ENCODE measurements at regions not wholly inside any gene's neighbourhood (a gene's known extent, or its start where the extent isn't known, plus 50 kb on each side); places are given as distances from the start of the nearest gene placed in this dataset.

GRCh38 chr22:27011717-27012116 lies 354.3 kb downstream of the MIAT start:
- Histone ChIP-seq H3K4ac (replicated peaks; ENCODE audit: insufficient read length, low read depth, low read length) (no peak overlapping the region), H2AK5ac (ENCODE audit: low read depth, low read length) (no peak overlapping the region), H3K23ac (ENCODE audit: insufficient read length) (no peak overlapping the region), H2AFZ (ENCODE audit: low read length) (no peak overlapping the region), H3K27me3 (replicated peaks in 1 of 4; ENCODE audit: control insufficient read depth in 3 of 4, extremely low read depth in 1 of 4, insufficient read depth in 3 of 4, low read length in 3 of 4) (no peaks in the 10 kb centered on the region), H3K4me1 (replicated peaks in 1 of 4; ENCODE audit: control insufficient read depth in 3 of 4, insufficient read depth in 4 of 4, low read length in 3 of 4) (no peaks in the 10 kb centered on the region), H3K79me1 (ENCODE audit: low read depth, low read length) (no peaks in the 10 kb centered on the region), H3K79me2 (ENCODE audit: control insufficient read depth in 1 of 2, insufficient read depth in 2 of 2, low read length in 2 of 2) (no peaks in the 10 kb centered on the region), H3K9me3 (ENCODE audit: insufficient read depth in 2 of 2, low read depth in 1 of 2, low read length in 1 of 2) (no peaks in the 10 kb centered on the region; a peak in 1 of 4 replicates), H2BK15ac (ENCODE audit: low read length) (no peak overlapping the region), H2BK120ac (replicated peaks; ENCODE audit: low read depth, low read length) (no peak overlapping the region), H3K4me3 (ENCODE audit: extremely low read depth in 1 of 4, insufficient read depth in 2 of 4, low read depth in 3 of 4, low read length in 4 of 4) (no peak overlapping the region), H3K56ac (replicated peaks; ENCODE audit: insufficient read length, low read depth, low read length) (no peak overlapping the region), H4K91ac (replicated peaks; ENCODE audit: insufficient read length, low read length) (no peak overlapping the region), H4K5ac (ENCODE audit: insufficient read length, low read depth, low read length) (no peak overlapping the region), H3K4me2 (ENCODE audit: insufficient read depth in 1 of 2, low read depth in 2 of 2, low read length in 2 of 2) (no peak overlapping the region), H3K9ac (replicated peaks in 1 of 4; ENCODE audit: extremely low read depth in 1 of 4, low read depth in 3 of 4, low read length in 3 of 4) (no peak overlapping the region), H4K8ac (ENCODE audit: extremely low read depth, insufficient read depth, low read length) (no peak overlapping the region), H3K27ac (ENCODE audit: low read depth, low read length) (no peak overlapping the region), H2BK12ac (ENCODE audit: low read depth, low read length) (0 out of 2 replicates have a peak overlapping the region, but pooled peaks have one; percentile 46), H2BK20ac (ENCODE audit: low read length) (no peak overlapping the region), H3K23me2 (ENCODE audit: low read depth, low read length) (peaks cover 5% of the 10 kb centered on the region; the same call in 1 of the 2 replicates), H3K36me3 (ENCODE audit: control insufficient read depth in 2 of 4, insufficient read depth in 4 of 4, low read length in 3 of 4) (no peaks in the 10 kb centered on the region), H2BK5ac (ENCODE audit: low read depth, low read length) (no peak overlapping the region), H4K20me1 (replicated peaks in 1 of 2; ENCODE audit: control insufficient read depth in 1 of 2, insufficient read depth in 2 of 2, low read length in 2 of 2) (peaks cover 0 to 4% of the 10 kb centered on the region in 2 experiments), H3K14ac (ENCODE audit: insufficient read length) (no peak overlapping the region), H3K18ac (ENCODE audit: extremely low read depth, low read length) (no peak overlapping the region)
- WGBS, 2 experiments (ENCODE audit: extremely low coverage in 1 of 2, insufficient coverage in 1 of 2, insufficient read length in 1 of 2, insufficient replicate concordance in 2 of 2, low coverage in 1 of 2, low lambda C conversion rate in 2 of 2, missing lambda C conversion rate in 1 of 2), result 84% methylated on average over 3 of the region's 3 CpGs; no CpG with 5 or more reads in 1 of the 2 experiments
- CTCF ChIA-PET (ENCODE audit: partially characterized antibody), result no interaction called here
- POLR2A ChIA-PET (ENCODE audit: partially characterized antibody), result no interaction called here
- TF ChIP-seq EZH2 (IDR thresholded peaks at IDR 0.05; ENCODE audit: low read depth, low read length, severe bottlenecking), result no peak
- no peak for TF ChIP-seq BRCA1 (IDR thresholded peaks at IDR 0.05; ENCODE audit: low read depth, low read length)
- DNase-seq (ENCODE audit: low read depth in 1 of 2, low spot score in 2 of 2) (no peak), FAIRE-seq (no peak)

Data from H1 (cell line).